HEK293 (cell line): ENCODE measurements at regions not wholly inside any gene's neighbourhood (a gene's known extent, or its start where the extent isn't known, plus 50 kb on each side); places are given as distances from the start of the nearest gene placed in this dataset.

Experiments used
- KLF17 ChIP-seq: fragments of 450-650 bp; formaldehyde crosslinking; IDR thresholded peaks from 2 replicates; pipeline ENCODE4 v1.5.1; 2016; ENCODE audit warnings: missing biosample characterization, missing genetic modification characterization
- ZEB2 ChIP-seq: fragments of 450-650 bp; formaldehyde crosslinking; IDR thresholded peaks from 2 replicates; pipeline ENCODE4 v1.5.1; 2016; ENCODE audit warnings: missing biosample characterization, missing genetic modification characterization
- ZNF132 ChIP-seq: fragments of 450-650 bp; formaldehyde crosslinking; IDR thresholded peaks from 2 replicates; pipeline ENCODE4 v1.5.1; 2017; ENCODE audit warnings: missing biosample characterization, missing genetic modification characterization, borderline replicate concordance
- ZNF138 ChIP-seq: fragments of 450-650 bp; formaldehyde crosslinking; IDR thresholded peaks from 2 replicates; pipeline ENCODE4 v1.5.1; 2016; ENCODE audit warnings: missing biosample characterization, missing genetic modification characterization, borderline replicate concordance
- ZNF221 ChIP-seq: fragments of 450-650 bp; formaldehyde crosslinking; IDR thresholded peaks from 2 replicates; pipeline ENCODE4 v1.5.1; 2017; ENCODE audit warnings: missing biosample characterization, missing genetic modification characterization, borderline replicate concordance
- ZNF416 ChIP-seq: fragments of 450-650 bp; formaldehyde crosslinking; IDR thresholded peaks from 2 replicates; pipeline ENCODE4 v1.5.1; 2016; ENCODE audit warnings: missing biosample characterization, missing genetic modification characterization
- ZNF624 ChIP-seq: fragments of 450-650 bp; formaldehyde crosslinking; IDR thresholded peaks from 2 replicates; pipeline ENCODE4 v1.5.1; 2017; ENCODE audit warnings: missing biosample characterization, missing genetic modification characterization
- ZNF677 ChIP-seq: fragments of 450-650 bp; IDR thresholded peaks from 2 replicates; pipeline ENCODE4 v1.5.0; 2018; ENCODE audit warnings: missing biosample characterization, mild to moderate bottlenecking, missing genetic modification characterization, moderate library complexity
- TF ChIP-seq, protein P1 (sequence below): fragments of 450-650 bp; formaldehyde crosslinking; IDR thresholded peaks from 2 replicates; pipeline ENCODE4 v1.5.1; 2016; ENCODE audit warnings: missing biosample characterization, missing genetic modification characterization

DNA sequence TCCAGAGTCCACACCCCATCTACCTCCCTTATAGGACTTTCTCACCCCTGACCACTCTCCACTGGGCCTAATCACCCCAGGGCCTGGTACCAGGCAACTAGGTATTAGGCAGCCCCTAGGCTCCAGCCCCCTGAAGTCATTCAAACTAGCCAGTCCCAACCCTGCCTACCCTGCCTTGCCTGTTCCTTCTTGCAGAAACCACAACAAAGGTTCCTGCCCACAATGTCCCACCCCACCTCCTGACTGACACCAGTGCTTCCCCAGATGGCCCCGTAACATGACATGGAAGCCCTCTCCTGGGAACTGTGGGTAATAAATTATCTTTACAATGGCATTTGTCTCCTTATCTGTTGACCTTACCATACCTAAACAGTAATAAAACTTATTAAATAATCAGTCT, 100.6 kb upstream of the PDE1C start:
- TF ChIP-seq, protein P1, sequence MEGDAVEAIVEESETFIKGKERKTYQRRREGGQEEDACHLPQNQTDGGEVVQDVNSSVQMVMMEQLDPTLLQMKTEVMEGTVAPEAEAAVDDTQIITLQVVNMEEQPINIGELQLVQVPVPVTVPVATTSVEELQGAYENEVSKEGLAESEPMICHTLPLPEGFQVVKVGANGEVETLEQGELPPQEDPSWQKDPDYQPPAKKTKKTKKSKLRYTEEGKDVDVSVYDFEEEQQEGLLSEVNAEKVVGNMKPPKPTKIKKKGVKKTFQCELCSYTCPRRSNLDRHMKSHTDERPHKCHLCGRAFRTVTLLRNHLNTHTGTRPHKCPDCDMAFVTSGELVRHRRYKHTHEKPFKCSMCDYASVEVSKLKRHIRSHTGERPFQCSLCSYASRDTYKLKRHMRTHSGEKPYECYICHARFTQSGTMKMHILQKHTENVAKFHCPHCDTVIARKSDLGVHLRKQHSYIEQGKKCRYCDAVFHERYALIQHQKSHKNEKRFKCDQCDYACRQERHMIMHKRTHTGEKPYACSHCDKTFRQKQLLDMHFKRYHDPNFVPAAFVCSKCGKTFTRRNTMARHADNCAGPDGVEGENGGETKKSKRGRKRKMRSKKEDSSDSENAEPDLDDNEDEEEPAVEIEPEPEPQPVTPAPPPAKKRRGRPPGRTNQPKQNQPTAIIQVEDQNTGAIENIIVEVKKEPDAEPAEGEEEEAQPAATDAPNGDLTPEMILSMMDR (tag by site-specific recombination) = no peak
- TF ChIP-seq ZEB2 (tag by site-specific recombination) (no peak), ZNF221 (tag by site-specific recombination) (no peak), ZNF677 (tag by site-specific recombination) (no peak), ZNF132 (tag by site-specific recombination) (no peak), KLF17 (tag by site-specific recombination) (no peak), ZNF138 (tag by site-specific recombination) (no peak), ZNF624 (tag by site-specific recombination) (no peak), ZNF416 (tag by site-specific recombination) (no peak)
